C4-2B (cell line): ENCODE measurements at regions not wholly inside any gene's neighbourhood (a gene's known extent, or its start where the extent isn't known, plus 50 kb on each side); places are given as distances from the start of the nearest gene placed in this dataset.

Experiments used
- CTCF ChIP-seq: fragments of 450-650 bp; conservative IDR thresholded peaks from 2 replicates; pipeline ENCODE4 v1.5.1; 2017; ENCODE audit warnings: mild to moderate bottlenecking
- ZFX ChIP-seq: fragments of 450-650 bp; IDR thresholded peaks from 2 replicates; pipeline ENCODE4 v1.6.1; 2017

GRCh38 chrX:137425273-137425902, 140.5 kb upstream of the ZIC3 start:
- TF ChIP-seq CTCF (no peak), ZFX (no peak)
